ENCODE measurements at regions not wholly inside any gene's neighbourhood (a gene's known extent, or its start where the extent isn't known, plus 50 kb on each side); places are given as distances from the start of the nearest gene placed in this dataset.

- H3K9ac ChIP-seq (ENCODE audit: low read length), result no peak overlapping the region
Measured at GRCh38 chr14:22084393-22085281, 411.0 kb upstream of the OR4E1 start.

GRCh38 chr14:22081337-22081736, 407.7 kb upstream of the OR4E1 start:
- no peaks in the 10 kb centered on the region for H3K36me3 ChIP-seq (ENCODE audit: control insufficient read depth, low read depth, low read length)
- no peak overlapping the region for H3K27ac ChIP-seq (ENCODE audit: low read length)
- no peak overlapping the region for H3K4me3 ChIP-seq (ENCODE audit: low read length)
- H3K9ac ChIP-seq (ENCODE audit: low read length), result no peak overlapping the region
- H3K9me3 ChIP-seq (ENCODE audit: control insufficient read depth, low read depth, low read length), result no peaks in the 10 kb centered on the region
- H3K4me1 ChIP-seq (ENCODE audit: control insufficient read depth, low read depth, low read length), result no peaks in the 10 kb centered on the region
- no peaks in the 10 kb centered on the region for H3K27me3 ChIP-seq (ENCODE audit: control insufficient read depth, insufficient read depth, low read length)

More at GRCh38 chr14:22084393-22085281, 411.0 kb upstream of the OR4E1 start:
- no peaks in the 10 kb centered on the region for H3K36me3 ChIP-seq (ENCODE audit: control insufficient read depth, low read depth, low read length)
- no peaks in the 10 kb centered on the region for H3K4me1 ChIP-seq (ENCODE audit: control insufficient read depth, low read depth, low read length)
- H3K9me3 ChIP-seq (ENCODE audit: control insufficient read depth, low read depth, low read length), result no peaks in the 10 kb centered on the region
- H3K4me3 ChIP-seq (ENCODE audit: low read length), result no peak overlapping the region
- H3K27ac ChIP-seq (ENCODE audit: low read length), result no peak overlapping the region
- H3K27me3 ChIP-seq (ENCODE audit: control insufficient read depth, insufficient read depth, low read length), result no peaks in the 10 kb centered on the region

DNA sequence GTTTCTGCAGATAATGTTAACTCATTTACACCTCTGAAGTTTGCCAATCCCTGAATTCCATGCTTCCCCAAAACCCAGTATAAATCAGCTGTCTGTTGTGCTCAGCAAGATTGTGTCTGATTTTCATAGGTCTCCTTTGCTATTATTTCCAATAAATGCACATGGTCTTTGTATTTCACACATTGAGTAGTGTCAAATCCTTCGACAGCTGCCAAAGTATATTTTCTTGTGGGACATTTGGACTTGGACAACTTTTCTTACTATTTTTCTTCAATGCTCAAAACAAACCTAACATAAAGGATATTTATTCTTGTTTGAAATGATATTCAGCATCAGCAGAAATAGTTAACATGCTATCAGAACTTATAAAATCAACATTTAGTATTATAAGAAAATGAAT, 406.1 kb upstream of the OR4E1 start:
- H3K4me1 ChIP-seq (ENCODE audit: control insufficient read depth, low read depth, low read length), result no peaks in the 10 kb centered on the region
- H3K27me3 ChIP-seq (ENCODE audit: control insufficient read depth, insufficient read depth, low read length), result no peaks in the 10 kb centered on the region
- H3K27ac ChIP-seq (ENCODE audit: low read length), result no peak overlapping the region
- no peak overlapping the region for H3K4me3 ChIP-seq (ENCODE audit: low read length)
- H3K9me3 ChIP-seq (ENCODE audit: control insufficient read depth, low read depth, low read length), result no peaks in the 10 kb centered on the region
- H3K36me3 ChIP-seq (ENCODE audit: control insufficient read depth, low read depth, low read length), result no peaks in the 10 kb centered on the region
- no peak overlapping the region for H3K9ac ChIP-seq (ENCODE audit: low read length)

DNA sequence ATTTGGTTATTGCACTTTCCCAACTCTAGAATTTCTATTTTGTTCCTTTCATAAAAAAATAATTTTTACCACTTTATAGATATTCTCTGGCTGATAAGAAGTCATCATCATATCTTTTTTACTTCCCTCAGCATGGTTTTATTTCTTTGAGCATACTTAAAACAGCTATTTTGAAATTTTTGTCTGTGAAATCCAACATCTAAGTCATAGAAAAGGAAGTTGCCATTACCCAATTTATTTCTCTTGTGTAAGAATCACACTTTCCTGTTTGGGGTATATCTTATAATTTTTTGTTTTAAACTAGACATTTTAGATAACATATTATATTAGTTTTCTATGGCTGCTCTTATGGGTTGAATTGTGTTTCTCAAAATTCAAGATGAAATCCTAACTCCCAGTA, 400.2 kb upstream of the OR4E1 start:
- Histone ChIP-seq H3K9ac (ENCODE audit: low read length) (no peak overlapping the region), H3K27ac (ENCODE audit: low read length) (no peak overlapping the region), H3K4me1 (ENCODE audit: control insufficient read depth, low read depth, low read length) (no peaks in the 10 kb centered on the region), H3K9me3 (ENCODE audit: control insufficient read depth, low read depth, low read length) (no peaks in the 10 kb centered on the region), H3K36me3 (ENCODE audit: control insufficient read depth, low read depth, low read length) (no peaks in the 10 kb centered on the region), H3K27me3 (ENCODE audit: control insufficient read depth, insufficient read depth, low read length) (no peaks in the 10 kb centered on the region), H3K4me3 (ENCODE audit: low read length) (no peak overlapping the region)

- Histone ChIP-seq H3K36me3 (ENCODE audit: control insufficient read depth, low read depth, low read length) (no peaks in the 10 kb centered on the region), H3K4me1 (ENCODE audit: control insufficient read depth, low read depth, low read length) (no peaks in the 10 kb centered on the region), H3K4me3 (ENCODE audit: low read length) (no peak overlapping the region), H3K9ac (ENCODE audit: low read length) (no peak overlapping the region), H3K27me3 (ENCODE audit: control insufficient read depth, insufficient read depth, low read length) (no peaks in the 10 kb centered on the region), H3K27ac (ENCODE audit: low read length) (no peak overlapping the region), H3K9me3 (ENCODE audit: control insufficient read depth, low read depth, low read length) (no peaks in the 10 kb centered on the region)
Measured at GRCh38 chr14:22071006-22071405, 397.4 kb upstream of the OR4E1 start.

DNA sequence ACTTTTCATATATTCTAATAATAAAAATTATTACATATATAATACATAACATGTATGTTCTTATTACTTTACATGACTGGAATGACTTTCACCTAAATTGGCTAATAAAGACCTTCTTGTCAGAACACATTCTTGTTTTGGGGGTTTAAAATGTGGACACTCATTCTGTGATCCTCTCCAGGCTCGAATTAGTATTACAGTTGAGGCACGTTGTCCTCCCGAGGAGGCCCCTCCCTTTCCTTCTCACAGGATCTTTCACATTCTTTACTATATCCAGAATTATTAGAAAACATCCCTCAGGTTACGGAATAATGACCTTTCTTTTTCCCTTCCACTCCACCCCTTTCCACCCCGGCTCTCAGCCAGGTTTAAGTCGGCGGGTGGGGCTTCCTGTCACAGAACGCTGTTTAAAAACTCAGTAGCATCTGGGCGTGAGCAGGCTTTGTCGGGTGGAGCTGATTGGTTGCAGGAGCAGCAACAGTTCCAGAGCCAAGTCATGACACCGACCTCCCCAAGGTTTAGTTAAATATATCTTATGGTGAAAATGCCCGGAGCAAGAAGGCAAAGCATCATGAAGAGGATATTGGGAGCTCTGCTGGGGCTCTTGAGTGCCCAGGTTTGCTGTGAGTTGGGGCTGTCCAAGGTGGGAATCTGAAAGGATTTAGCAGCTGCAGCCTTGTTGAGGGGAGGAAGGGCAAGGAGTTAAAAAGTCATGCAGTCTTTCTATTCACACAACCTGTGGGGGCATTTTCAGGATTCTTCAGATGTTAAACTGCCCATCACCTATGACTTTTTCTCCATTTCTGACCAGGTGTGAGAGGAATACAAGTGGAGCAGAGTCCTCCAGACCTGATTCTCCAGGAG, 396.7 kb upstream of the OR4E1 start:
- no peaks in the 10 kb centered on the region for H3K27me3 ChIP-seq (ENCODE audit: control insufficient read depth, insufficient read depth, low read length)
- H3K36me3 ChIP-seq (ENCODE audit: control insufficient read depth, low read depth, low read length), result no peaks in the 10 kb centered on the region
- H3K9me3 ChIP-seq (ENCODE audit: control insufficient read depth, low read depth, low read length), result no peaks in the 10 kb centered on the region
- H3K9ac ChIP-seq (ENCODE audit: low read length), result no peak overlapping the region
- peak overlapping the region; percentile 46 for H3K4me3 ChIP-seq (ENCODE audit: low read length)
- no peak overlapping the region for H3K27ac ChIP-seq (ENCODE audit: low read length)
- no peaks in the 10 kb centered on the region for H3K4me1 ChIP-seq (ENCODE audit: control insufficient read depth, low read depth, low read length)

- H3K27ac ChIP-seq (ENCODE audit: low read length), result no peak overlapping the region
- no peaks in the 10 kb centered on the region for H3K9me3 ChIP-seq (ENCODE audit: control insufficient read depth, low read depth, low read length)
- H3K36me3 ChIP-seq (ENCODE audit: control insufficient read depth, low read depth, low read length), result no peaks in the 10 kb centered on the region
- no peaks in the 10 kb centered on the region for H3K4me1 ChIP-seq (ENCODE audit: control insufficient read depth, low read depth, low read length)
- H3K27me3 ChIP-seq (ENCODE audit: control insufficient read depth, insufficient read depth, low read length), result no peaks in the 10 kb centered on the region
- no peak overlapping the region for H3K4me3 ChIP-seq (ENCODE audit: low read length)
- H3K9ac ChIP-seq (ENCODE audit: low read length), result no peak overlapping the region
Measured at GRCh38 chr14:22065347-22065746, 391.7 kb upstream of the OR4E1 start.

- Histone ChIP-seq H3K9me3 (ENCODE audit: control insufficient read depth, low read depth, low read length) (no peaks in the 10 kb centered on the region), H3K27ac (ENCODE audit: low read length) (no peak overlapping the region), H3K36me3 (ENCODE audit: control insufficient read depth, low read depth, low read length) (no peaks in the 10 kb centered on the region), H3K9ac (ENCODE audit: low read length) (no peak overlapping the region), H3K4me1 (ENCODE audit: control insufficient read depth, low read depth, low read length) (no peaks in the 10 kb centered on the region), H3K27me3 (ENCODE audit: control insufficient read depth, insufficient read depth, low read length) (no peaks in the 10 kb centered on the region), H3K4me3 (ENCODE audit: low read length) (no peak overlapping the region)
Measured at GRCh38 chr14:22059201-22059600, 385.6 kb upstream of the OR4E1 start.

DNA sequence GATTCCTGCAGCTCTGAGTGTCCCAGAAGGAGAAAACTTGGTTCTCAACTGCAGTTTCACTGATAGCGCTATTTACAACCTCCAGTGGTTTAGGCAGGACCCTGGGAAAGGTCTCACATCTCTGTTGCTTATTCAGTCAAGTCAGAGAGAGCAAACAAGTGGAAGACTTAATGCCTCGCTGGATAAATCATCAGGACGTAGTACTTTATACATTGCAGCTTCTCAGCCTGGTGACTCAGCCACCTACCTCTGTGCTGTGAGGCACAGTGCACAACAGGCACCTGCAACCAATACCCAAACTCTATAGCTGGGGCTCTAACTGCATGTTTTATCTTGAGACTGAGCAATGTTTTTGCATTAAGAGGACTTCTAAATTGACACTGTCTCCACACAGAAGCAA, 379.2 kb upstream of the OR4E1 start:
- H3K36me3 ChIP-seq (ENCODE audit: control insufficient read depth, low read depth, low read length), result no peaks in the 10 kb centered on the region
- H3K4me1 ChIP-seq (ENCODE audit: control insufficient read depth, low read depth, low read length), result no peaks in the 10 kb centered on the region
- no peak overlapping the region for H3K27ac ChIP-seq (ENCODE audit: low read length)
- no peaks in the 10 kb centered on the region for H3K9me3 ChIP-seq (ENCODE audit: control insufficient read depth, low read depth, low read length)
- no peak overlapping the region for H3K4me3 ChIP-seq (ENCODE audit: low read length)
- no peak overlapping the region for H3K9ac ChIP-seq (ENCODE audit: low read length)
- H3K27me3 ChIP-seq (ENCODE audit: control insufficient read depth, insufficient read depth, low read length), result no peaks in the 10 kb centered on the region

DNA sequence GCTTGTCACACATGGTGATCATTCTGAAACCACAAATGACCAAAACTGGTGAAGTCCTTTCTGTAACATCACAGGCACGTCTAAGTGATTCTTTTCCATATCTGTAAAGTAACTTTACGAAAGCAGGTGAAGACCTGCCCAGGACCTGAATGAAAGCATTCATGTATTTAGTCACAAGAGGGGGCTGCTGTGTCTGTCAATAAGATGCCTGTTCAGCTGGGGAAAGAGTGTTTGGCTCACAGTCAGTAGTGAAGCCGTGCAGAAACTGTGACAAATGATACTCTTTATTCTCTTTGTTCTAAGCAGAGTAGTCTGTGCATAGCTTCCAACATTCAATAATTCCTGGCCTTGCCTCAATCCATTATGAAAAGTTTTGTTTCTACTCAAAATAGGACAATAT, 373.5 kb upstream of the OR4E1 start:
- Histone ChIP-seq H3K9ac (ENCODE audit: low read length) (no peak overlapping the region), H3K36me3 (ENCODE audit: control insufficient read depth, low read depth, low read length) (no peaks in the 10 kb centered on the region), H3K9me3 (ENCODE audit: control insufficient read depth, low read depth, low read length) (no peaks in the 10 kb centered on the region), H3K27me3 (ENCODE audit: control insufficient read depth, insufficient read depth, low read length) (no peaks in the 10 kb centered on the region), H3K4me1 (ENCODE audit: control insufficient read depth, low read depth, low read length) (no peaks in the 10 kb centered on the region), H3K4me3 (ENCODE audit: low read length) (no peak overlapping the region), H3K27ac (ENCODE audit: low read length) (no peak overlapping the region)

DNA sequence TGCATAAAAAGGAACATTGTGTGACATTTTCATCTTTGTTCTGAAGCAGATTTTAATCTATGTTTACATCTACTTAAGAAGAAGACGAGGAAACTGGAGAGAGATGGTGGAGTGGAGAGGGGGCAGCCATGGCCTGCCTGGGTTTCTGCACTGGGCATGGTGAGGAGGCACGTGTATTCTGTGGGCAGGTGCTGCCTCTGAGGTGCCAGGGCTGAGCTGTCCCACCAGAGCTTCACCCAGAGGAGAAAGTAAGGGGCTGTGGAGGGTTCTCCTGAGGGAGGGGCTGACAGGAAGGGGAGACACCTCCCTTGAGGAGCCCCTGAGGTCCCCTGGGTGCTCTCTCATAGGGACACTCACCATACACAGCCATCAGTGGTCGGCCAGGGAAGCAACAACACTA, 372.4 kb upstream of the OR4E1 start:
- H3K36me3 ChIP-seq (ENCODE audit: control insufficient read depth, low read depth, low read length), result no peaks in the 10 kb centered on the region
- H3K4me1 ChIP-seq (ENCODE audit: control insufficient read depth, low read depth, low read length), result no peaks in the 10 kb centered on the region
- H3K9ac ChIP-seq (ENCODE audit: low read length), result no peak overlapping the region
- no peak overlapping the region for H3K4me3 ChIP-seq (ENCODE audit: low read length)
- no peaks in the 10 kb centered on the region for H3K27me3 ChIP-seq (ENCODE audit: control insufficient read depth, insufficient read depth, low read length)
- no peaks in the 10 kb centered on the region for H3K9me3 ChIP-seq (ENCODE audit: control insufficient read depth, low read depth, low read length)
- no peak overlapping the region for H3K27ac ChIP-seq (ENCODE audit: low read length)

Data from iPS-18a (cell line).